GM23248 (cell line): ENCODE measurements at regions not wholly inside any gene's neighbourhood (a gene's known extent, or its start where the extent isn't known, plus 50 kb on each side); places are given as distances from the start of the nearest gene placed in this dataset.

Experiments used
- DNase-seq: peaks from one replicate; pipeline ENCODE4 v3.0.0-alpha.2; 2015
- H2AFZ ChIP-seq: fragments of 200-600 bp; sonication (generic); 2 replicates; pipeline ENCODE4 v1.6.1; 2016; ENCODE audit warnings: antibody characterized with exemption
- H3F3A ChIP-seq: fragments of 200-600 bp; sonication (generic); 2 replicates; pipeline ENCODE4 v1.6.1; 2016; ENCODE audit warnings: mild to moderate bottlenecking, antibody characterized with exemption, mixed run types; ENCODE audit not compliant: insufficient read depth
- H3K27ac ChIP-seq: fragments of 200-600 bp; sonication (generic); 2 replicates; pipeline ENCODE4 v1.5.1; 2016; ENCODE audit warnings: mild to moderate bottlenecking
- H3K27me3 ChIP-seq: fragments of 200-600 bp; sonication (generic); replicated peaks from 2 replicates; pipeline ENCODE4 v1.6.1; 2016; ENCODE audit warnings: mild to moderate bottlenecking; ENCODE audit not compliant: insufficient read depth
- H3K36me3 ChIP-seq: fragments of 200-600 bp; sonication (generic); 2 replicates; pipeline ENCODE4 v1.6.1; 2016; ENCODE audit warnings: low read depth, mild to moderate bottlenecking
- H3K4me1 ChIP-seq: fragments of 200-600 bp; sonication (generic); 2 replicates; pipeline ENCODE4 v1.6.1; 2016; ENCODE audit warnings: mild to moderate bottlenecking; ENCODE audit not compliant: insufficient read depth
- H3K4me2 ChIP-seq: fragments of 200-600 bp; sonication (generic); one replicate; pipeline ENCODE4 v1.6.1; 2016; ENCODE audit warnings: mild to moderate bottlenecking; ENCODE audit not compliant: unreplicated experiment
- H3K4me3 ChIP-seq: fragments of 200-600 bp; sonication (generic); 2 replicates; pipeline ENCODE4 v1.5.1; 2016; ENCODE audit warnings: mild to moderate bottlenecking
- H3K79me2 ChIP-seq: fragments of 200-600 bp; sonication (generic); 2 replicates; pipeline ENCODE4 v1.6.1; 2016; ENCODE audit warnings: mild to moderate bottlenecking; ENCODE audit not compliant: insufficient read depth
- H3K9ac ChIP-seq: fragments of 200-600 bp; sonication (generic); 2 replicates; pipeline ENCODE4 v1.6.1; 2016; ENCODE audit warnings: mild to moderate bottlenecking
- H3K9me2 ChIP-seq: fragments of 200-600 bp; sonication (generic); 2 replicates; pipeline ENCODE4 v1.6.1; 2016; ENCODE audit warnings: mixed run types, mild to moderate bottlenecking, moderate library complexity; ENCODE audit not compliant: insufficient read depth
- H3K9me3 ChIP-seq: fragments of 200-600 bp; sonication (generic); one replicate; pipeline ENCODE4 v1.6.1; 2017; ENCODE audit warnings: low read depth
- H4K20me1 ChIP-seq: fragments of 200-600 bp; sonication (generic); 2 replicates; pipeline ENCODE4 v1.6.0; 2016; ENCODE audit not compliant: insufficient read depth
- EZH2 ChIP-seq: fragments of 200-600 bp; sonication (generic); IDR thresholded peaks from 2 replicates; pipeline ENCODE4 v1.6.1; 2018; ENCODE audit warnings: antibody characterized with exemption, mild to moderate bottlenecking; ENCODE audit not compliant: insufficient read depth, poor library complexity, severe bottlenecking
- EZH2phosphoT487 ChIP-seq: fragments of 200-600 bp; sonication (generic); IDR thresholded peaks from 2 replicates; pipeline ENCODE4 v1.6.1; 2018; ENCODE audit warnings: antibody characterized with exemption, moderate library complexity, mild to moderate bottlenecking, low read depth; ENCODE audit not compliant: insufficient read depth
- WGBS, 2 experiments: methylation state at CpG; one replicate each; pipeline ENCODE4 v1.1.6; 2015 to 2017; ENCODE audit warnings: low lambda C conversion rate in 2 of 2, low coverage in 1 of 2; ENCODE audit errors: missing lambda C conversion rate in 2 of 2; 5-methylcytosine and 5-hydroxymethylcytosine counted together
- in situ Hi-C: fragments of 300-500 bp; cut with MboI; formaldehyde crosslinking; loops from 2 replicates; pipeline ENCODE4 v1.15.0; 2020

- in situ Hi-C loops = no loop called here
- DNase-seq = no peak
- no peaks in the 10 kb centered on the region for H4K20me1 ChIP-seq
- no peaks in the 10 kb centered on the region for H3F3A ChIP-seq
- no peaks in the 10 kb centered on the region for H3K36me3 ChIP-seq
- no peaks in the 10 kb centered on the region for H3K9me3 ChIP-seq
- no peak overlapping the region for H3K9ac ChIP-seq
- H3K4me2 ChIP-seq = no peak overlapping the region
- H3K4me3 ChIP-seq = no peak overlapping the region
- H3K4me1 ChIP-seq = no peaks in the 10 kb centered on the region
- TF ChIP-seq EZH2 (no peak), EZH2phosphoT487 (no peak)
- H2AFZ ChIP-seq = no peak overlapping the region
- H3K9me2 ChIP-seq = no peaks in the 10 kb centered on the region
- H3K27ac ChIP-seq = no peak overlapping the region
- H3K79me2 ChIP-seq = no peaks in the 10 kb centered on the region
- 0 out of 2 replicates have a peak, but pooled peaks cover 4% of the 10 kb centered on the region for H3K27me3 ChIP-seq
These were observed 530.6 kb downstream of the FUT8 start for GRCh38 chr14:65943150-65943549.

- Histone ChIP-seq H3F3A (no peaks in the 10 kb centered on the region), H3K36me3 (no peaks in the 10 kb centered on the region), H3K27me3 (0 out of 2 replicates have a peak, but pooled peaks cover 4% of the 10 kb centered on the region), H3K79me2 (no peaks in the 10 kb centered on the region), H3K27ac (no peak overlapping the region), H3K9me3 (no peaks in the 10 kb centered on the region), H3K4me3 (no peak overlapping the region), H4K20me1 (no peaks in the 10 kb centered on the region), H3K4me2 (no peak overlapping the region), H3K9me2 (no peaks in the 10 kb centered on the region), H3K9ac (no peak overlapping the region), H3K4me1 (no peaks in the 10 kb centered on the region), H2AFZ (no peak overlapping the region)
- DNase-seq = no peak
- in situ Hi-C loops = no loop called here
- TF ChIP-seq EZH2 (no peak), EZH2phosphoT487 (no peak)
- WGBS, 2 experiments = 73 to 75% methylated on average over 5 of the region's 5 CpGs
These were observed 531.4 kb downstream of the FUT8 start for GRCh38 chr14:65943916-65944410.

- Histone ChIP-seq H3F3A (no peaks in the 10 kb centered on the region), H3K36me3 (no peaks in the 10 kb centered on the region), H3K9ac (no peak overlapping the region), H4K20me1 (no peaks in the 10 kb centered on the region), H3K4me3 (no peak overlapping the region), H2AFZ (no peak overlapping the region), H3K4me1 (no peaks in the 10 kb centered on the region), H3K27me3 (no peaks in the 10 kb centered on the region), H3K4me2 (no peak overlapping the region), H3K27ac (no peak overlapping the region), H3K9me2 (no peaks in the 10 kb centered on the region), H3K79me2 (no peaks in the 10 kb centered on the region), H3K9me3 (no peaks in the 10 kb centered on the region)
- no peak for DNase-seq
- WGBS, 2 experiments = 57 to 61% methylated on average over 3 of the region's 3 CpGs
- TF ChIP-seq EZH2phosphoT487 = no peak
- TF ChIP-seq EZH2 = no peak
- in situ Hi-C loops = no loop called here
These were observed 532.8 kb downstream of the FUT8 start for GRCh38 chr14:65945327-65945726.

- Histone ChIP-seq H2AFZ (no peak overlapping the region), H3K9me2 (no peaks in the 10 kb centered on the region), H3K9ac (no peak overlapping the region), H3K4me1 (no peaks in the 10 kb centered on the region), H3K27ac (no peak overlapping the region), H3K9me3 (no peaks in the 10 kb centered on the region), H3K36me3 (no peaks in the 10 kb centered on the region), H3F3A (no peaks in the 10 kb centered on the region), H3K4me3 (no peak overlapping the region), H4K20me1 (no peaks in the 10 kb centered on the region), H3K79me2 (no peaks in the 10 kb centered on the region), H3K4me2 (no peak overlapping the region), H3K27me3 (no peaks in the 10 kb centered on the region)
- DNase-seq = no peak
- WGBS, 2 experiments = 35 to 54% methylated on average over 4 of the region's 4 CpGs
- TF ChIP-seq EZH2 = no peak
- TF ChIP-seq EZH2phosphoT487 = no peak
- in situ Hi-C loops = no loop called here
These were observed 534.0 kb downstream of the FUT8 start for GRCh38 chr14:65946494-65946893.

- no peak for DNase-seq
- H3K9me3 ChIP-seq = no peaks in the 10 kb centered on the region
- no peaks in the 10 kb centered on the region for H3K9me2 ChIP-seq
- H3K27ac ChIP-seq = no peak overlapping the region
- H3K36me3 ChIP-seq = no peaks in the 10 kb centered on the region
- H3K4me2 ChIP-seq = no peak overlapping the region
- in situ Hi-C loops = no loop called here
- WGBS, 2 experiments = 69 to 81% methylated on average over 6 to 8 of the region's 8 CpGs
- no peaks in the 10 kb centered on the region for H3K79me2 ChIP-seq
- H3K27me3 ChIP-seq = no peaks in the 10 kb centered on the region; the same call in 1 of the 2 replicates
- no peaks in the 10 kb centered on the region for H3K4me1 ChIP-seq
- no peak overlapping the region for H3K9ac ChIP-seq
- TF ChIP-seq EZH2phosphoT487 = no peak
- no peak for TF ChIP-seq EZH2
- no peak overlapping the region for H3K4me3 ChIP-seq
- no peaks in the 10 kb centered on the region for H4K20me1 ChIP-seq
- no peaks in the 10 kb centered on the region for H3F3A ChIP-seq
- H2AFZ ChIP-seq = no peak overlapping the region
These were observed 535.8 kb downstream of the FUT8 start for GRCh38 chr14:65948302-65948701.
